Esophagus muscularis mucosa (tissue), 3 donors: ENCODE measurements at regions not wholly inside any gene's neighbourhood (a gene's known extent, or its start where the extent isn't known, plus 50 kb on each side); places are given as distances from the start of the nearest gene placed in this dataset.

ENCODE experiments used
- CTCF ChIP-seq, 3 experiments: fragments of 200-600 bp in 2 of 3; fragments of 450-650 bp in 1 of 3; sonication (generic) in 2 of 3; IDR thresholded peaks; one replicate each; pipeline ENCODE4 v1.5.1; 2017 to 2019; ENCODE audit warnings: antibody characterized with exemption in 3 of 3, mild to moderate bottlenecking in 2 of 3, moderate library complexity in 1 of 3
- POLR2A ChIP-seq: fragments of 450-650 bp; IDR thresholded peaks from one replicate; pipeline ENCODE4 v1.6.1; 2017; ENCODE audit warnings: antibody characterized with exemption, moderate library complexity, mild to moderate bottlenecking, low read depth

DNA sequence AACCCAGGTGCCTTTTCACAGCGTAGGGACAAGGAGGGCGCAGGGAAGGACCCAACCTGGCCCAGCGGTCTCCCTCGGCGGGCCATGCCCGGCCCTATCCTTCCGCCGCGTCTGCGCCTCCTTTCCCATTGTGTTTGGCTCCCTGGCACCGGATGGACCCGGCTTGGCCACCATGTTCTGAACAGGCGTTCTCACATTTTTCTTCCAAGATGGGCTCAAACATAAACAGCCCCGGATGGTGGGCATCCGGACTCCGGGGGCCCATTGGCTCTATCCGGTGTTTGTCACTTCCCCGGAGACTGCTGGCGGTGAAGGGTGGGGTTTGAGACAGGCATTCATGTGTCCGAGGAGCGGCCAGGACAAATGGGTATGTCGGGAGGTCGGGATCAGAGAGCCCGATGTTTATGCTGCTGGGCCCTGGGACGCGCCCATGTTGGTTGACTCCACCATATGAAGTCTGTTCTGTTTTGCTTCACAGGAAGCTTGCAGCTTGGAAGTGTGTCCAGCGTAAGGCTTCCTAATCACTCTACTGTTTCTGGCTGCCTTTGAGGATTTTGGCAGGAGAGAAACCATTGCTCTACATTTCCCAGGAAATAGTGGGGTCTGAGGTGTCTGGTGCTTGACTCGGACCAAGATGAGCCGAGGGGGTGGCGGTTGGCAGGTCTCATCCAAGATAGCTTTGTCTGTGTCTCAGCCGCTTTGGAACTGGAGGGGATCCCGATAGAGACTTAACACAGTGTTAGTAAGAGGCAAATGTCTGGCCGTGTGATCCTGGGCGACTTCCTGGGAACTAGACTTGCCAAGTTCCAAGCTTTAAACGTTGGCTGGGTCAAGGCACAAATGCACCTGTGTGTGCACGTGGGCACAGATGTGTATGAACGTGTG is 188.3 kb downstream of the IRF8 start:
- TF ChIP-seq POLR2A (no peak), CTCF (IDR thresholded peaks at IDR 0.05) (no peak)
